Esophagus (tissue), 2 donors: ENCODE measurements at regions not wholly inside any gene's neighbourhood (a gene's known extent, or its start where the extent isn't known, plus 50 kb on each side); places are given as distances from the start of the nearest gene placed in this dataset.

ENCODE experiments used
- H3K27ac ChIP-seq, 2 donors: one replicate each; pipeline ENCODE4 v1.5.1; 2013; ENCODE audit warnings: low read depth in 2 of 2, mild to moderate bottlenecking in 2 of 2, inconsistent platforms in 1 of 2, low read length in 1 of 2, moderate library complexity in 1 of 2
- H3K27me3 ChIP-seq, 2 donors: one replicate each; pipeline ENCODE4 v1.6.1; 2013; ENCODE audit warnings: low read length in 2 of 2, control low read depth in 1 of 2, mild to moderate bottlenecking in 1 of 2; ENCODE audit not compliant: insufficient read depth in 2 of 2, control insufficient read depth in 1 of 2
- H3K36me3 ChIP-seq, 2 donors: one replicate each; pipeline ENCODE4 v1.6.1; 2013; ENCODE audit warnings: low read length in 1 of 2; ENCODE audit not compliant: control insufficient read depth in 2 of 2, insufficient read depth in 2 of 2
- H3K4me1 ChIP-seq, 2 donors: one replicate each; pipeline ENCODE4 v1.6.1; 2013; ENCODE audit warnings: low read length in 1 of 2; ENCODE audit not compliant: control insufficient read depth in 2 of 2, insufficient read depth in 2 of 2
- H3K4me3 ChIP-seq, 2 donors: one replicate each; pipeline ENCODE4 v1.5.1; 2013; ENCODE audit warnings: low read length in 2 of 2, mild to moderate bottlenecking in 2 of 2, low read depth in 1 of 2, moderate library complexity in 1 of 2
- H3K9me3 ChIP-seq, 2 donors: one replicate each; pipeline ENCODE4 v1.6.1; 2013; ENCODE audit warnings: mild to moderate bottlenecking in 2 of 2, low read depth in 1 of 2, low read length in 1 of 2, moderate library complexity in 1 of 2; ENCODE audit not compliant: control insufficient read depth in 2 of 2, insufficient read depth in 1 of 2
- WGBS, 2 donors: extraction: QIAGEN DNeasy Blood & Tissue Kit; methylation state at CpG; one replicate each; pipeline ENCODE4 v1.1.7; 2013; 5-methylcytosine and 5-hydroxymethylcytosine counted together
- donor health status: healthy with polysubstance abuse.
- donor health status: Bipolar disorder and iron deficiency.

DNA sequence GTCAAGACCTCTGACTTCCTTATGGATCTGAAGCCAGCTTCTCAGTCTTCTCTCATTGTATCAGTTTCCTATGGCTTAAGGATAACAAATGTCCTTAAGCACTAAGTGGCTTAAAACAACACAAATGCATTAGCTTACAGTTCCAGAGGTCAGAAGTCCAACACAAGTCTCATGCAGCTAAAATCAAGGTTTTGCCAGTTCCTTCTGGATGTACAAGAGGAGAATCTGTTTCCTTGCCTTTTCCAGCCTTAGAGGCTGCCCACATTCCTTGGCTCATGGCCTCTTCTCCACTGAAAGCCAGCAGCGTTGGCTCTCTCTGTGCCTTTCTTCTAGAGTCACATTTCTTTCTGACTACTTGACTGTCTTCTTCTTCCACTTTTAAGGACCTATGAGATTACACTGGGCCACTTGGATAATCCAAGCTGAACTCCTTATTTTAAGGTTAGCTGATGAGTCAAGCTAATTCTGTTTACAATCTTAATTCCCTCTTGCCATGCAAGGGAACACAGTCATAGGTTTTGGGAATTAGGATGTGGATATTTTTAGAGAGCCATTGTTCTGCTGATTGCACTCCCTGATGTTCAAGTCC lies 179.0 kb downstream of the BCAS1 start:
- Histone ChIP-seq H3K27ac (no peak overlapping the region), H3K36me3 (no peaks in the 10 kb centered on the region), H3K9me3 (no peaks in the 10 kb centered on the region), H3K4me3 (no peak overlapping the region), H3K4me1 (no peaks in the 10 kb centered on the region), H3K27me3 (no peaks in the 10 kb centered on the region)
- WGBS, 2 donors, result 56 to 68% methylated on average over 1 of the region's 1 CpG

DNA sequence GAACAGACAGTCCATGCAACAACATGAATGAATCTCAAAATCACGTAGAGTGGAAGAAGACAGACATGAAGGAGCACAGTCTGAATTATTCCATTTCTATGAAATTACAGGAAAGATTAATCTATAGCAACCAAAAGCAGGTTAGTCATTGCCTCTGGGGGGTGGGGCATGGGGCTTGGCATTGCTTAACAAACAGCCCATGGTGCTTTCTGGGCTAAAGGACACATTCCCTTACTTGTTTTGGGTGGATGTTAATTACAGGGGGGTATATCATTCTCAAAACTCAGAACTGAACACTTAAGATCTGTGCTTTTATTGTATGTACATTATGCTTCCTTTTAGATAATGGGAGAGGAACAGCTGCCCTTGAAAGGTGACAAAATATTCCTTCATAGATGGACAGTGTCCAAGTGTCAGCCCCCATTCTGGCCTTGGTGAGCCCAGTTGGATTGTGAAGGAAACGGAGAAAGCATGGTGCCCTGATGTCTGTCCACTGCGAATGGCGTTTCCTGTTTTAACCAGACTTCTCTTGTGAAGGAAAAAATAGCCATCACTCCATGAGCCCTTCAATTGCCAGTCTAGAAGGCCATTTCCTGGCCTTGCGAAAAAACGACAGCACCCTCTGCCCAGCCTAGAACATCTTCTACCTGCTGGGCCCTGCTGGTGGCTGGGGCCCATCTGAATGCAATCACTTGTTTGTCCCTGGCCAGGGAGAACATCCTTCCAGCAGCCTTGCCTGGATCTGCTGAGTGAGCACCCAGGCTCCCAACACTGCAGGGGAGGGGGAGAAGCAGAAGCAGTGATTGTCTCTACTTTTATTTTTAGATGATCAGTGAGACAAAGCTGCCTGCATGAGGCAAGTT lies 179.7 kb downstream of the BCAS1 start:
- H3K36me3 ChIP-seq, result no peaks in the 10 kb centered on the region
- H3K9me3 ChIP-seq, result no peaks in the 10 kb centered on the region
- no peaks in the 10 kb centered on the region for H3K4me1 ChIP-seq
- WGBS, 2 donors, result 83 to 89% methylated on average over 6 of the region's 6 CpGs
- H3K27ac ChIP-seq, result peak overlapping the region in 1 of 2 donors; percentile 5
- H3K4me3 ChIP-seq, result no peak overlapping the region
- no peaks in the 10 kb centered on the region for H3K27me3 ChIP-seq

DNA sequence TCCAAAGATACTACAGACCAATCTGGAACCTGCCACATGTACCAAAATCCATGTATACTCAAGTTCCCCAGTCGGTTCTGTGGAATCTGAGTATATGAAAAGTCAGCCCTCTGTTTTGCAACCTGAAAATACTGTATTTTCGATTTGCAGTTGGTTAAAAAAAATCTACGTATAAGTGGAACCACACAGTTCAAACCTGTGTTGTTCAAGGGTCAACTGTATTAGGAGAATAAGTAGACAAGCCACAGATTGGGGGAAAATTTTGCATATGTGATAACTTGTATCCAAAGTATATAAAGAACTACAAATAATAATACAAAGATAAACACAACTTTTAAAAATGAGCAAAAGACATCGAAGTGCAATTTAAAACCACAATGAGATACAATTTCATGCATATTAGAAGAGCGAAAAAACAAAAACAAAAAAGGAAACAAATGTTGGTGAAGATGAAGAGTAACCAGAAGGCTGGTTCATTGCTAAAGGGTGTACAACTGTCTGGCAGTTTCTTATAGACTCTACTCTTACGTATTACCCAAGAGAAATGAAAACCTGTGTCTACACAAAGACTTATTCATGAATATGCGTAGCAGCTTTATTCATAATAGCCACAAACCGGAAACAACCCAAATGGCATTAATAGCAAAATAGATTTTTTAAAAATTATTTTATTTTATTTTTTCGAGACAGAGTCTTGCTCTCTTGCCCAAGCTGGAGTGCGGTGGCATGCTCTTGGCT lies 180.8 kb downstream of the BCAS1 start:
- no peaks in the 10 kb centered on the region for H3K4me1 ChIP-seq
- H3K27me3 ChIP-seq, result no peaks in the 10 kb centered on the region
- 94 to 96% methylated on average over 10 of the region's 10 CpGs for WGBS, 2 donors
- no peaks in the 10 kb centered on the region for H3K9me3 ChIP-seq
- no peaks in the 10 kb centered on the region for H3K36me3 ChIP-seq
- H3K27ac ChIP-seq, result no peak overlapping the region
- H3K4me3 ChIP-seq, result no peak overlapping the region

DNA sequence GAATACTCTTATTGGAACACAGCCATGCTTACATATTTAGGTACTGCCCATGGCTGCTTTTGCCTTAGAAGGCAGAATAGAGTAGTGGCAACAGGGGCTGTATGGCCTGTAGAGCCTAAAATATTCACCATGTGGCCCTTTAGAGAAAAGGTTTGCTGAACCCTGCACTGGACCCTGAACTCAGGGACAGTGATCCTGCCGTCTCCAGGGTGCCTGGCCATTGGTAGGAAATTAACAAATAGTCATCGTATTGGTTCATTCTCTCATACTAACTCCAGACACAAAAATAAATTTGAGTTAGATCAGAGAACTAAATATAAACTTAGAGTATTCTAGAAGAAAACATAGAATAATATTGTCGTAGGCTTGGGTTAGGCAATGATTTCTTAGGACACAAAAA lies 181.4 kb downstream of the BCAS1 start:
- Histone ChIP-seq H3K9me3 (no peaks in the 10 kb centered on the region), H3K27me3 (no peaks in the 10 kb centered on the region)
- 80 to 86% methylated on average over 3 of the region's 3 CpGs for WGBS, 2 donors

DNA sequence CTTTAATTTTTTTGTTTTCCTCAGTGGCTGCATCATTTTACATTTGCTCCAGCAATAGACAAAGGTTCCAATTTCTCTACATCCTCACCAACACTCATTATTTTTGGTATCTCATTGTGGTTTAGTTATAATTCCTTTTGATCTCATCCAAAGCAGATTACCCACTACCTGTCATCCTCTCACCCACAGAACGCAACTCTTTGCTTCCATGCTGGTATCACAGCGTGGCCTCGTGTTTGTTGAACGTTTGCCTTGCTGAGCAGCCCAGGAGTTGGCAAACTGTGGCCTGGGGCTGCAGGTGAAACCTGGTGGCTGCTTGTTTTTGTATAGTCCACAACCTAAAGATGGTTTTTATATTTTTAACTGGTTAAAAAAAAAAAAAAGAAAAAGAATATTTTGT lies 181.9 kb downstream of the BCAS1 start:
- no peaks in the 10 kb centered on the region for H3K4me1 ChIP-seq
- WGBS, 2 donors, result 58 to 62% methylated on average over 4 of the region's 4 CpGs
- no peak overlapping the region for H3K27ac ChIP-seq
- no peak overlapping the region for H3K4me3 ChIP-seq
- no peaks in the 10 kb centered on the region for H3K36me3 ChIP-seq
- H3K27me3 ChIP-seq, result no peaks in the 10 kb centered on the region
- H3K9me3 ChIP-seq, result no peaks in the 10 kb centered on the region

More for the DNA sequence above, 181.4 kb downstream of the BCAS1 start:
- Histone ChIP-seq H3K36me3 (no peaks in the 10 kb centered on the region), H3K27ac (no peak overlapping the region), H3K4me1 (no peaks in the 10 kb centered on the region), H3K4me3 (no peak overlapping the region)

DNA sequence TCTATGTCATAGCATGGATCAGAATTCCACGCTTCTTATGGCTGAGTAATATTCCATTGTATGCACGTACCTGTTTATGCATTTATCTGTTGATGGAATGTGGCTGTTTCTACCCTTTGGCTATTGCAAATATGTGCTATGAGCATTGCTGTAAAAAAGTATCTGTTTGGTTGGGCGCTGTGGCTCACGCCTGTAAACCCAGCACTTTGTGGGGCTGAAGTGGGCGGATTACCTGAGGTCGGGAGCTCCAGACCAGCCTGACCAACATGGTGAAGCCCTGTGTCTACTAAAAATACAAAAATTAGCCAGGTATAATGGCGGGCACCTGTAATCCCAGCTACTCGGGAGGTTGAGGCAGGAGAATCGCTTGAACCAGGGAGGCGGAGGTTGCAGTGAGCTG lies 182.4 kb downstream of the BCAS1 start:
- WGBS, 2 donors, result 95 to 96% methylated on average over 10 of the region's 10 CpGs
- no peaks in the 10 kb centered on the region for H3K36me3 ChIP-seq
- no peak overlapping the region for H3K27ac ChIP-seq
- H3K9me3 ChIP-seq, result no peaks in the 10 kb centered on the region
- H3K4me3 ChIP-seq, result no peak overlapping the region
- H3K27me3 ChIP-seq, result no peaks in the 10 kb centered on the region
- no peaks in the 10 kb centered on the region for H3K4me1 ChIP-seq

DNA sequence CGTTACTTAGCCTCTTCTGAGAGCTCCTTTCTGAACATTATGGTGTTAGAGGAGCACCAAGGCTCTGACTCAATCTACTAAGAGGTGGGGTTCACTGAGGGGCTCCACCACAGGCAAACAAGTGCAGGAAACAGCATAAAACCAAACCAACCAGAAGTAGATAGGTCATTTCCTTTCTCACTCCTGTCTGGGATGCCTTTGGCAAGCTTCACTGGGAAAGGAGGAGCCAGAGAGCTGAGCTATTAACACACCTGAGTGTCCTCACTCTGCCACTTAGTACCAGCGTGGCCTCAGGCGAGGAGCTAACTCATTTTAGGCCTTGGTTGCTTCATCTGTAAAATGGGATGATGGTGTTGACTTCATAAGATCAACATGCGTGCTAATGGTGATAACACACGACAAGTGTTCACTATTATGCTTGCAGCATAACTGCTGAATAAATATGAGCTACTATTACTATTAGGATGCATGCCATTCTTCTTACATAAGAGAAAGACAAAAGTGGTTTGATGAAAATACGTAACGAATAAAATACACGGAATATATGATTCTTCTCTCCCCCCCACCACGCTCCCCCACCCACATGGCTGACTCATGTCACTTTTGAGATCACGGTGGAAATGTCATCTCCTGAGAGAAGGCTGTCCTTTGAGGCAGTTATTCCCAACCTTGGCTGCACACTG lies 185.4 kb downstream of the BCAS1 start:
- no peaks in the 10 kb centered on the region for H3K9me3 ChIP-seq
- WGBS, 2 donors, result 74% methylated on average over 10 of the region's 10 CpGs
- H3K36me3 ChIP-seq, result no peaks in the 10 kb centered on the region
- H3K4me1 ChIP-seq, result no peaks in the 10 kb centered on the region
- no peaks in the 10 kb centered on the region for H3K27me3 ChIP-seq
- no peak overlapping the region for H3K4me3 ChIP-seq
- no peak overlapping the region for H3K27ac ChIP-seq

DNA sequence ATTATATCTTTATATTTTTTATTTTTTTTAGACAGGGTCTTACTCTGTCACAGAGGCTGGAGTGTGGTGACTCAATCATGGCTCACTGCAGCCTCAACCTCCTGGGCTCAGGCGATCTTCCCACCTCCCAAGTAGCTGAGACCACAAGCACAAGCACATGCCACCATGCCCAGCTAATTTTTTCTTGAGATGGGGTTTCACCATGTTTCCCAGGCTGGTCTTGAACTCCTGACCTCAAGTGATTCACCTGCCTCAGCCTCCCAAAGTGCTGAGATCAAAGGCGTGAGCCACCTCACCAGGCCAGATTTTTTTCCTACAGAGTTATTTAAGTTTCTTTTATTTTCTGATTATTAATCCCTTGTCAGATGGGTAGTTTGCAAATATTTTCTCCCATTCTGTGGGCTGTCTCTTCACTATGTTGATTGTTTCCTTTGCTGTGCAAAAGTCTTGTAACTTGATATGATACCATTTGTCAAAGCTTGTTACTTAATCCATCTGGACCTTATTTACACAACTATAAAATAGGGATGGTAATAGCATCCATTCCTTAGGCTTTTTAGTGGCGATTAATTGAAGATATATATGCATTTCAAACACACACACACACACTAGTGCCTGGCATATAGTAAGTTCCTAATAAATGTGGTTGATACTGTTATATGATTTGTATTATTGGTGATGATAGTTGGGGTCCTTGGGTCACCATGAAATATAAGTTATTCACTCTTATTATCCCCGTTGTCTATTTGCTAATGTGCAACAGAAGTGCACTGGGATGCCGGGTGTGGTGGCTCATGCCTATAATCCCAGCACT lies 187.1 kb downstream of the BCAS1 start:
- Histone ChIP-seq H3K9me3 (no peaks in the 10 kb centered on the region), H3K4me3 (no peak overlapping the region), H3K4me1 (no peaks in the 10 kb centered on the region), H3K27ac (no peak overlapping the region), H3K27me3 (no peaks in the 10 kb centered on the region), H3K36me3 (no peaks in the 10 kb centered on the region)
- WGBS, 2 donors, result 73 to 79% methylated on average over 5 of the region's 5 CpGs
